GM18511 (cell line): ENCODE measurements at regions not wholly inside any gene's neighbourhood (a gene's known extent, or its start where the extent isn't known, plus 50 kb on each side); places are given as distances from the start of the nearest gene placed in this dataset.

Experiments used
- ATAC-seq: cut with Tn5 transposase; IDR thresholded peaks from one replicate; pipeline ENCODE4 v1.9.1; 2021; ENCODE audit warnings: mild to moderate bottlenecking, moderate library complexity; ENCODE audit not compliant: unreplicated experiment

DNA sequence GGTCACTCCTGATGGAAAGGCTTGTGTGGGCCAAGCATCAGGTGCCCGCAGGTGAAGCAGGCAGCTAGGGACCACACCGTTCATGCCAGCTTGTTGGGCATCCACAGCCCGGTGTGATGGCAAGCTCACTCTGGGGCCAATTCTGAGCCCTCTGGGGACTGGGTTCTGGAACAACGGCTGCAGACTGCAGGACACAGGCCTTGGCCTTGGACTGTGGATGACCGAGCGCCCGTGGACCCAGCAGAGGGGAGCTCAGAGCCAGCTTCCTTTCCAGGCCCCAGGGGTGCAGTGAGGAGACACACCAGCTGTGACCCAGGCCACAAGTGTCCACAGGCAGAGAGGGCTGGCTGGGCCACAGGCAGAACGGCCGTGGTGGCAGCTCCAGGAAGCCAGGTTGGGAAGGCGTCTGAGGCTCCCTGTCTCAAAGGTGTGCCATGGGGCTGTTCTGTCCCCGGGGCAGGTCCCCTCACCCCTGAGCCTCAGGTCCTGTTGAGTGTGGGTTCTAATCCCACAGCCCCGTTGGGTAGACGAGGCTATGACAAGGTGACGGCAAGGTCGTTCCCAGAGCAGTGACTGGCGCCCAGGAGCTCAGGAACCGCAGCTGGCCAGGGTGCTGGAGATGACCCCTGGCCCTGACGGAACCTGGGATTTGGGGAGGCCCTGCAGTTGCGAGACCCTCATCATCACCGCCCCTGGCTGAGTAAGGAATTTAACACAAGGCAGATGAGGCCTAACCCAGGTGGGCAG lies 1079.4 kb downstream of the BRD1 start:
- ATAC-seq: no peak

DNA sequence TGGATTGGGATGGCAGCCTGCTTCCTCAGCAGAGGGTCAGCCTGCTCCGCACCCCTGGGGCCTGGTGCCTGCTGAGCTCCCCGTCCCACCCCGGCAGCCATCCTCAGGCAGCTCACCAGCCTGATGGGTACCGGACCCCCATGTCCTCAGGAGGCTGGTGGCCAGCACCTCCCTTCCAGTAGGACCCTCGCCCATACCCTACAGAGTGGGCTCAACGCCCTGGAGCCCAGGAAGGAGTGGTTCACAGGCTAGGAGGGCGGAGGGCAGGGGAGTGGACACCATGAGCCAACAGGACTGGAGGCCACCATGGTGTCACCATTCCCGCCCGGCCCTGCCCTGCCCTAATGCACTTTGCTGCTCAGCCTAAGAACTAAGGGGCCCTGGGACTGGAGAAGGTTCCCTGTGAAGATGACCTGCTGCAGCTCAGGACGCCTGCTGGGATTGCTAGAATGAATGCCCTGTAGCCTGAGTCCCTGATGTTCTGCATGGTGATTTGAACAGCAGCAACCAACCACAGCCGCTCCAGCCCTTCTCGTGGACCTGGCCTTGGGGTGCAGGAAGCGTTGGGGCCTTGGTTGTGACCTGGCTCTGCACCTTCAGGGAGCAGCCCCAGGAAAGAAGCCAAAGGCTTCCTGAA lies 1080.8 kb downstream of the BRD1 start:
- no peak for ATAC-seq

DNA sequence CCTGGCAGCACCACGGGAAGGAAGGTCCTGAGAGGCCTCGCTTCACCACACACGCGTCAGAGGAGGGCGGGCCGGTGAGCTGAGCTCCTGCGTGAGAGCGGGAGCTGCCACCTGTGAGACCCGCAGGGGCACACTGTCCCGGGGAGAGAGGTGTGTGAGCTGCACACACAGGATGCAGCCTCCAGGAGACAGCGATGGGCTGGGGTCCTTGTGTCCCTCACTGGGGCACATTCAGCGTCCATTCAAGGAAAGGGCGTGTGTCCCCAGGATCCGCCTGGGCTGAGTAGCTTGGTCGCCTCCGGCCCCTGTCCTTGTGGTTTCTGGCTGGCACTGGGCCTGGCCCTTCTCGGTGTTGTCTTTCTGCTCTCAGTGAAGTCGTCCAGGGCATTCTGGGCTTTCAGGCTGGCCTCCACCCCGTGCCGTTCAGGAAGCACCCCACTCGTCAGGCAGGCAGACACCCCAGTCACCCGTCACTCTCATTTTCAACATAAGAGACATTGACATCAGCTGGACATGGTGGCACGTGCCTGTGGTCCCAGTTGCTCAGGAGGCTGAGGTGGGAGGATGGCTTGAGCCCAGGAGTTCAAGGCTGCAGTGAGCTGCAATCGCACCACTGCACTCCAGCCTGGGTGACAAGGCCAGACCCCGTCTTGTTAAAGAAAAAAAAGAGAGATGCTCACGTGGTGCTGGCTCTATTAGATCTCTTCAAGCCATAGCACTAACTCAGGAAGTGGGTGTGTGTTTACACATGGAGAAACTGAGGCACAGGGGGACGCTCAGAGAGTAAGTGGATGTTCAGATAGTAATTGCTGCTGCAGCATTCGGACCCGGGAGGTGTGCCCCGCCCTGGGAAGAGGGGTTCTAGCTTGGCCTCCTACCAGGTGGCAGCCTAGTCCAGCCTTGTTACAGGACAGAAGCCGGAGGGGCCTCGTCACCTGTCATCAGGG lies 1081.6 kb downstream of the BRD1 start:
- no peak for ATAC-seq

DNA sequence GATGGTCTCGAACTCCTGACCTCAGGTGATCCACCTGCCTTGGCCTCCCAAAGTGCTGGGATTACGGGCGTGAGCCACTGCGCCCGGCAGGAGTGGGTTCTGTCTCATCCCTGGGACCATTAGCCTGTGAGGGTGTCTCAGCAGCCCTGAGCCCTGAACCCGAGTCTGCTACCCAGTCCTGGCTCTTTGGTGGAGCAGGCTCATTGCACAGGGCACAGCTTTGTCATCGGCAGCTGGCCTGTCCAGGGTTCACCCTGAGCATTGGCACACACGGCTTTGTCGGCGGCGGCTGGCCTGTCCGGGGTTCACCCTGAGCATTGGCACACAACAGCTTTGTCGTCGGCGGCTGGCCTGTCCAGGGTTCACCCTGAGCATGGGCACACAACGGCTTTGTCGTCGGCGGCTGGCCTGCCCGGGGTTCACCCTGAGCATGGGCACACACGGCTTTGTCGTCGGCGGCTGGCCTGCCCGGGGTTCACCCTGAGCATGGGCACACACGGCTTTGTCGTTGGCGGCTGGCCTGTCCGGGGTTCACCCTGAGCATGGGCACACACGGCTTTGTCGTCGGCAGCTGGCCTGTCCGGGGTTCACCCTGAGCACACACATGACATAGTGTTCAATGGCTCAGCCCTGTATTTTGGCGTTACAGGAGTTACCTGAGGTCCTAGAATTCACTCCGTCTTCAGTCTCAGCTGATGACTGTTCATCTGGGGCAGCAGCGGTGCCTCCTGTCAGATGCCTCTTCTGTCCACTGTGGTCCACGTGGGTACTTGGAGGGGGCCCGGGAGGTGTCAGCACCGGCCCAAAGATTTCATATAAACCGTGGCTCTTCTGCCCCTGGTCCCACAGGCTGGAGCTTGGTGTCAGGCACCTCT lies 1082.5 kb downstream of the BRD1 start:
- ATAC-seq: no peak

DNA sequence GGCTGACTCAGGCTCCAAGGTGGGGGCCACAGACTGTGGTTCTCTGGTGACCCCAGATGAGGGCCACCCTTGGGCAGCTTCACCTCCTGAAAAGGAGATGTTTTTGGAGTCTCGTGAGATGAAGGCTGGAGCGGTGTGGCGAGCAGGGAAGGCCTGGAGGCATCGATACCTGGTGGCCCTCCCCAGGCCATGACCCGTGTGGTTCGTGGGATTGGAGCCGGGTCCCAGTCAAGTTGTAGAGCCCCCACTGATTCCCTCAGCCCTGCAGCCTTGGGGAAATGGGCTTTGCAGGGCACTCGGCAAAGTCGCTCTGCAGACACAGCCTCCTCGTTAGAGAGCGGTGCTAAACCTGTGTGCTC lies 1083.4 kb downstream of the BRD1 start:
- no peak for ATAC-seq

DNA sequence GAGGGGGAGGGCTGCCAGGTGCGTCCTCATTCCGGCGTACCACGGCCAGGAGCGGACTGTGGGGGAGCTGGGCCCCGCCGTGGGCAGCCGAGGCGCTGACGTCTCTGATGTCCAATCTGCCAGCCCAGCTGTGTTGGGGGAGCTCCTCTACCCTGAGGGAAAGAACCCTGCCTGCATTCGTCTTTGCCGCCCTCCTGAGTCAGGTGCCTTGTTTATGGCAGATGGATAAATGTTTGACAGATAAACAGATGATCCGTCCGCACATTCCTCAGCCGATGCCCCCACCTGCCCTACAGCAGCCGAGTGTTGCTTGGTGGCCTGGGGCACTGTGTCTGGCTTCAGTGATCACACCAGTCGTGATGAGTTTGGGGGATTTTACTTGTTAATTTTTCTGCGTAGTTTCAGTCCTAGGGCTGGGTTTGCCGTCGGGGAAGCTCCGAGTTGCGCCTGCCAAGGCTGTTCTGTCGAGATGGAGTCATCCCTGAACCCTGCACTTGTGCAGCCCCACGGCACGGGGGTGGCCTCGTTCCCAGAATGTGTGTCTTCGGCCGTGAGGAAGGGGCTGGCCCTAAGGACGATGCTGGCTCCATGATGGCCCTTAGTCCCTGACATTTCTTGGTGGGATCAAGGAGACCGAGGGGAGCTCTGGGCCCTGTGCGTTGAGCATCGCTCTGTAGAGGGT lies 1083.9 kb downstream of the BRD1 start:
- no peak for ATAC-seq

DNA sequence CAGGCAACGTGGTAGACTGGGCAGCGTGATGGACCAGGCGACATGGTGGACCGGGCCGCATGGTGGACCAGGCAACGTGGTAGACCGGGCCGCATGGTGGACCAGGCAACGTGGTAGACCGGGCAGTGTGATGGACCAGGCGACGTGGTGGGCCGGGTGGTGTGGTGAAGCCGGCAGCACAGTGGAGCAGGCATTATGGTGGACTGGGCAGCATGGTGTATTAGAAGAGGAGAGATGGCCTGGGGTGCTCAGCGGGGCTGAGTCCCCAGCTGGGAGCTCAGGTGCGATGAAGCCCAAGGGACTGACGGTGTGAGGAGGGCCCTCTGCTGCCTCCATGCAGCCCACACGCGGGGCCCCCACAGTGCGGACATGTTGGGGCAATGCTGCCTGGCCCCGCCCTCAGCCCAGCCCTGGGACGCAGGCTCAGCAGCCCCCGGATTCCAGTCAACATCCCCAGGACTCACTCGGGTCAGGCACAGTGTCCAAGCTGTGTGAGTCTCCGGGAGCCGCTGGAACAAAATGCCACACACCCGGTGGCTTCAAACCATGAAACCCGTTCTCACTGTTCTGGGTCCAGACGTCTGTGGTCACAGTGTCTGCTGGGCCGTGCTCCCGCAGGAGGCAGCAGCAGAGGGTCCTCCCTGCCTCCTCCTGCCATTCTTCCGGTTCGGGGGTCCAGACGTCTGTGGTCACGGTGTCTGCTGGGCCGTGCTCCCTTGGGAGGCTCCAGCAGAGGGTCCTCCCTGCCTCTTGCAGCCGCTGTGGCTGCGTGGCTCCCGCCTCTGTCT lies 1084.9 kb downstream of the BRD1 start:
- ATAC-seq: no peak

DNA sequence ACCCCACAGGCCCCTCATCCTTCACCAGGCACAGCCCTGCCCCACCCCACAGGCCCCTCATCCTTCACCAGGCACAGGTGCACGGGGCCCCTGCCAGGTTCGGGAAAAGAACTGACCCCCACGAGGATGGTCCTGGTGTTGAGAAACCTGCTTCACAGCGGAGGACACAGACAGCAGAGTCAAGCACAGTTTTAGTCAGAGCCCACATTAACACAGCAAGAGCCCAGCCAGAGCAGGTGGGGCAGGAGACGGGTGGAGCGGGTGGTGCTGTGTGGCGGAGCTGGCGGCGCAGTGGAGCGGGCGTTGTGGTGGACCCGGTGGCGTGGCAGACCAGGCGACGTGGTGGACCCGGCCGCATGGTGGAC lies 1085.5 kb downstream of the BRD1 start:
- no peak for ATAC-seq

DNA sequence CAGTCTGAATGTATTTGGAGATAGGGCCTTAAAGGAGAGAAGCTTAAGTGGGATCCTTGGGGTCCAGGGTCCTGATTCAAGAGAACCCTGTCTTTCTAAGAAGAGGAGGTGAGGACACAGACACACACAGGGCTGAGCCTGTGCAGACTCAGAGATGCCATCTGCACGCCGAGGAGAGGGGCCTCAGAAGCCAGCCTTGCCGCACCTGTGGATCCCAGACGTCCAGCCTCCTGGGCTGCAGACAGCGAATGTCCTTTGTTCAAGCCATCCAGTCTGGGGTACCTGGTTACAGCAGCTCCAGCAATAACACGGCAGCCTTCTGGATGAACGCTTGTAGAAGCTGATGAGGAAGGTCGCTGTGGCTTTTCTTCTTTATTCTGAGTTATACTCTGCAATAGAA lies 1086.1 kb downstream of the BRD1 start:
- no peak for ATAC-seq

DNA sequence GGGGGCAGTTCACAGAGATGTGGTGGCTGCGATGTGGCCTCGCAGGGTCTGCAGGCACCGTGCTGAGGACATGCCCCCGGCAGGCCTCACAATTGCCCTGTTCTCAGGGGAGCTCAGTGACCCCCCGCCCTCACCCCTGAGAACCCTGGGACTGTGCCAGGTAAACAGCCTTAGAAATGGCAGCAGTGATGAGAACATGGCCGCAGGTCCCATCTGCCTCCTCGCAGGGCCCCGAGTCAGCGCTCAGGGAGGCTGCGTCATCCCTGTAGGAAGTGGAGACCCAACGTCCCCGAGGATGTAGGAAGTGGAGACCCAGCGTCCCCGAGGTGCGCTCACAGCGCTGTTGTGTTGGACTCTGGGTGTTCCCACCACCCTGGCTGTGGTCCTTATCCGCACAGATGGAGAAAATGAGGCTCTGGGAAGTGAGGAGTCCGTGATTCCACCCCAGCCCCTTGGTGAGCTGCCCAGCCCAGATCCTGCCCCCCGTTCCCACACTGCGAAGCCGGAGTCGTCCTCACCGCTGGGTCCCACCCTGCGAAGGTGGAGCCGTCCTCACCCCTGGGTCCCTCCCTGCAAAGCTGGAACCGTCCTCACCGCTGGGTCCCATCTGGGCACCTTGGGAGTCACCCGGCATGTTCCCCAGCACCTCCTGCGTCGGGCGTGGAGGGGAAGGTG lies 1086.8 kb downstream of the BRD1 start:
- ATAC-seq: no peak

DNA sequence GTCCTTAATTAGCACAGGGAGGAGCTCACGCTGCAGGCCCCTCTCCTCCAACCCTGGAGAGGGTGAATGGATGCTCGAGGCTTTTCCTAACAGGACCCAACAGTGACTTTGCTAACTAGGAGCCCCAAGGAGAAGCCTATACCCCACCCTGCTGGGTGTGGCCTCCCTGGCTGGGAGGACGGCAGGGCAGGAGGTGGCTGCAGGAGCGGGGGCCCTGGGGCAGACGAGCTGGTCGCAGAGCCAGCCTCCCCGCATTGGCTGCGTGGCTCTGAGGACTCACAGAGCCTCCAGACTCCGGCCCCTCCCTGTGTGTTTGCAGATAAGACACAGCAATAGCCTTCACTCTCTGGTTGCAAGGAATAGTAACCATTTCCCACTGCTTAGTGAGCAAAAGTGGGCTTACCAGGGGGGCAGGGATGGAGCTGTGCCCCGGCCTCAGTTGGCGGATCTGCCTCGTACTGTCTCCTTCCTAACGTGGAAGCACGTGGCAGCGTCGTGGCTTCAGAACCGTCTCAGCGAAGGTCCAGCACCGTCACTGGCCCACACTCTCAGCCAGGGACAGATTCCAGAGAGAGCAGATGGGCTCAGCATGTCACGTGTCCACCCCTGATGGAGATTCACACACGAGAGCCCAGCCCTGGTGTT lies 1087.5 kb downstream of the BRD1 start:
- ATAC-seq: no peak

DNA sequence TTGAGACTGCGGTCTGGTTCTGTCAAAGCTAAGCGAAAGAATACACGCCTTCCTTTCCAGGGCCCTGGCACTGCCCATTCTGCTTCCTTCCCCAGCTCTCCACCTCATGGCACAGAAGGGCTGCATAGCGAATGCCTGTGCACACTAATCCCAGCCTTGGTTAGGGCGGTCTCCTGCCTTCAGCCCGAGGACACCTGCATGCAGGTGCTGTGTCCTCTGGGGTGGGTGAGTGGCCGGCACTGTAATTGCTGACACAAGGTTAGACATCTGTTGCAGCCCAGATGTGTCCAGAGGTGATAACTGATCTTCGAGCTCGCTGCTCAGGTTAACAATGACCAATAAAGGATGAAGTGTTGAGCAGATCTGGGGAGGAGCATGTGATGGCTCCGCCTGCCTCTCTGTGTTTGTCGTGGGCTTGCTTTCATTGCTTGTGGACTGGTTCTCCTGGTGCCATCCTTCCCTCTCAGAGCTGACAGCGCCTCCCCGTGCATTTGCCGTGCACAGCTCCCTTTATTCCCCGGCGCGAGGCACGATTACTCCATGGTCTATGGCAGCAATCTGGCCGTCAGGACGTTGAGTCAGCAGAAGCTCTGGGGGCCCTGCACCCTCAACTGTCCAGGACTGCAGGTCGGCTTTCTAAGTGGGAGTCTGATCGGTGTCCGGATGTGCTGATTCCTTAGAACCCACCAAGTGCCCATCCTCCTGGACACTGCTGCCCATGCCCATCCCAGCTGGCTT lies 1088.2 kb downstream of the BRD1 start:
- ATAC-seq: no peak

DNA sequence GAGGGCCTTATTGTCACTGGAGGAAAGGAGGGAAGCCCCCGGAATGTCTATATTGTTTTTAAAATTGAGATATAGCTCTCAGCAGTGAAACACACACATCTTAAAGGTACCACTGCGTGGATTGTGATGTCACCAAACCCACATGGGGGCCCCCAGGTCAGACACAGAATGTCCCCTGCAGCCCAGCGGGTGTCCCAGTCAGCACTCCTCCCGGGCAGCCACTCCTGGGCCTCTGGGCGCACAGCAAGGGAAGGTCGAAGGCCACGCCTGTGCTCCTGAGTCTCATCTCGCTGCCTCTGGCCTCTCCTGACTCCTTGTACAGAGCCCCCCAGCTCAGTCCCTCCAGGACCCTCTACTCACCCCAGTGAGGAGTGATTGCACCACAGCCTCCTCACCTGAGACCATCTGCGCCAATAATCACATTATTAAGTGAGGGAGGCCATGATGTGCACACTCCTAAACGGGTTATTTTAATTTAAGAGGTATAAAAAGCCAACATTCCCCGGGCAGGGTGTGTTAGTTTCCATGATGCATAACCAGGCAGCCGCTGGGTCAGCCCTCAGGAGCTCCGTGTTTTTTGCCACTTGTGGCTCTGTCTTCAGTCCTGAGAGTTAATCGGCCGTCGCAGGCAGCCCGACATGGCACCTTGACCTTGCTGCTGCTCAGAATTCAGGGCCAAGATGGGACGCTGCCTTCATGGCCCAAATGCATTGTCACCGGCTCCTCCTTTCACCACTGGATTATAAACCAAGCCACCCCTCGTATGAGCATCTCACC lies 1089.3 kb downstream of the BRD1 start:
- no peak for ATAC-seq

DNA sequence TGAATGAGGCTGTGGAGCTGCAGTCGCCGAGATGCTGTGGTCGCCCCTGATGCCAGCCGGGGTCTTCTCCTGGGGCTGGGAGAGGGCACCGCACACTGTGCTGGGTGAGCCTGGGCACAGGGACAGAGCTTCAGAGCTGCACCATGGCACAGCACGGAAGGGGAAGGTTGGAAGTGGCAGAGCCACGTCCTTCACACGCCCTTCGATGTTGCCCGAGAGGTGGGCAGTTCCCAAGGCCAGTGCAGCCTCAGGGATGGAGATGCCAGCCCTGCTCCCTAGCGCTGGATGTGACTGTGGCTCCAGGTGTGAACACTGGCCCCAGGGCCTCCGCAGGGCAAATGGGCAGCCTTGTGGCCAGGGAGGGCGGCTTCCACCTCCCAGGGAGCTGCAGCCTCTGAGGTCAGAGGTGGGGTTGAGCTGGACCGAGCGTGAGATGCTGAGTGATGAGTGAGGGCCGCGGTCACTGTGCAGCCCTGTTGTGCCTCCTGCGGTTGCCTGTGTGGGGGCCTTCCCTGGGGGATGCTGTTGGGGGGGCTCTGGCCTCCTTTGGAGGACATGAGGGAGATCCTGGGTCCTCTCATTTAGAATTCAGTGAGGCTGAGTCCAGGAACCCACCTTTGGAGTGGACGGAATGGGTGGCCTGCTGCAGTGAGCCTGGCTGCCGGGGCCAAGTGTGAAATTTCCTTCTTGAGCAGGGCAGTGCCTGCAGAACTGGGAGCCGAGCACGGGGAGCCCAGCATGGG lies 1090.0 kb downstream of the BRD1 start:
- ATAC-seq: no peak

DNA sequence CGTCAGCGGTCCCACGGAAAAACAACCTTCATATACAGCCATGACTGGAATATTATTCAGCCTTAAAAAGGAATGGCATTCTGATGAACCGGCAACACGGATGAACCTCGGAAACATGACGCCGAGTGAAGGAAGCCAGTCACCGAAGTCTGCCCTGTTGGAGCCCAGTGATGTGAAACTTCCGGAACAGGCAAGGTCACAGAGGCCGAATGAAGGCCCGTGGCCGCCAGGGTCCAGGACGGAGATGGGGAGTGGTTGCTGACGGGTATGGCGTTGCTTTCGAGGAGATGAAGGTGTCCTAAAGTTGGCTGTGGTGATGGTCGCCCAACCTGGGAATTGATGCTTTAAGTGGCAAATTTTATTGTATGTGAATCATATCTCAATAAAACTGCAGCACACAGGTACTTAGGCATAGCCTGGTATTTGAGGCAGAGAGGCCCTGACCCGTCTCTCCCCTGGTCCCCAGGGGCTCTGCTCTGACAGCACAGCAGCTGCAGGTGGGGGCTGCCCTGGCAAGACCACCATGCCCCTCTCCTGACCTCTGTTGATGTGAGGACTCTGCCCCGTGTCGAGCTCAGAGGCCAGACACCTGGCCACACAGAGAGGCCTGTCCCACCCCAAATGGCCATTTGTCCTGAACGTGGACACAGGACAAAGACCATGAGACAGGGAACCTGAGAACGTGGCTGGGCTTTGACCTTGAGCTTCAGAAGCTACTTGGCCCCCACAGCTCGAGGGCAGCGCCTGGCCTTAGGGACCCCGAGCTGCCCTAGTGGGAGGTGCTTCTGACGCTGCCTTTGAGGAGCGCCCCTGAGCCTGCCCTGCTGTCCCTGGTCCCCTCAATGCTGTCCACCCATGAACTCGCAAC lies 1090.8 kb downstream of the BRD1 start:
- ATAC-seq: no peak
